ENCODE measurements at regions not wholly inside any gene's neighbourhood (a gene's known extent, or its start where the extent isn't known, plus 50 kb on each side); places are given as distances from the start of the nearest gene placed in this dataset.

- TF ChIP-seq CTCF (IDR thresholded peaks at IDR 0.05) (no peak), ZFX (IDR thresholded peaks at IDR 0.05; ENCODE audit: borderline replicate concordance) (no peak)
Observed at GRCh38 chr5:51326844-51327243, 56.4 kb upstream of the ISL1 start.
